ENCODE measurements at regions not wholly inside any gene's neighbourhood (a gene's known extent, or its start where the extent isn't known, plus 50 kb on each side); places are given as distances from the start of the nearest gene placed in this dataset.

- DNase-seq (ENCODE audit: low spot score), result no peak
- TF ChIP-seq CTCF (IDR thresholded peaks at IDR 0.05; ENCODE audit: extremely low read depth, insufficient read depth, missing control alignments), result no peak
- in situ Hi-C loops (cut with MboI; ENCODE audit: low pct_unique_long_range_greater_than_20kb, low sequenced_read_pairs, unreplicated experiment), result no loop called here
These were observed 160.9 kb upstream of the MAD2L1 start for GRCh38 chr4:120227554-120227953.

- no peak for DNase-seq (ENCODE audit: low spot score)
- no peak for TF ChIP-seq CTCF (IDR thresholded peaks at IDR 0.05; ENCODE audit: extremely low read depth, insufficient read depth, missing control alignments)
- in situ Hi-C loops (cut with MboI; ENCODE audit: low pct_unique_long_range_greater_than_20kb, low sequenced_read_pairs, unreplicated experiment), result no loop called here
These were observed 158.9 kb upstream of the MAD2L1 start for GRCh38 chr4:120225527-120225926.

- DNase-seq (ENCODE audit: low spot score), result no peak
- in situ Hi-C loops (cut with MboI; ENCODE audit: low pct_unique_long_range_greater_than_20kb, low sequenced_read_pairs, unreplicated experiment), result no loop called here
- no peak for TF ChIP-seq CTCF (IDR thresholded peaks at IDR 0.05; ENCODE audit: extremely low read depth, insufficient read depth, missing control alignments)
These were observed 152.3 kb upstream of the MAD2L1 start for GRCh38 chr4:120218981-120219380.

- in situ Hi-C loops (cut with MboI; ENCODE audit: low pct_unique_long_range_greater_than_20kb, low sequenced_read_pairs, unreplicated experiment), result no loop called here
These were observed 148.7 kb upstream of the MAD2L1 start for GRCh38 chr4:120215350-120215749.

GRCh38 chr4:120211408-120212015, 144.9 kb upstream of the MAD2L1 start:
- no peak for TF ChIP-seq CTCF (IDR thresholded peaks at IDR 0.05; ENCODE audit: extremely low read depth, insufficient read depth, missing control alignments)
- DNase-seq (ENCODE audit: low spot score), result no peak
- in situ Hi-C loops (cut with MboI; ENCODE audit: low pct_unique_long_range_greater_than_20kb, low sequenced_read_pairs, unreplicated experiment), result no loop called here

More at GRCh38 chr4:120215350-120215749, 148.7 kb upstream of the MAD2L1 start:
- no peak for DNase-seq (ENCODE audit: low spot score)
- TF ChIP-seq CTCF (IDR thresholded peaks at IDR 0.05; ENCODE audit: extremely low read depth, insufficient read depth, missing control alignments), result no peak

GRCh38 chr4:120209706-120210105, 143.1 kb upstream of the MAD2L1 start:
- TF ChIP-seq CTCF (IDR thresholded peaks at IDR 0.05; ENCODE audit: extremely low read depth, insufficient read depth, missing control alignments), result no peak
- in situ Hi-C loops (cut with MboI; ENCODE audit: low pct_unique_long_range_greater_than_20kb, low sequenced_read_pairs, unreplicated experiment), result no loop called here
- no peak for DNase-seq (ENCODE audit: low spot score)
